ENCODE measurements at regions not wholly inside any gene's neighbourhood (a gene's known extent, or its start where the extent isn't known, plus 50 kb on each side); places are given as distances from the start of the nearest gene placed in this dataset.

GRCh38 chr7:25407053-25407452, 178.8 kb upstream of the NPVF start:
- H3K27ac Mint-ChIP-seq, result no peak overlapping the region
- H3K79me2 ChIP-seq (ENCODE audit: control insufficient read depth, insufficient read depth, low read length), result no peaks in the 10 kb centered on the region
- peaks cover 30% of the 10 kb centered on the region for H3K27me3 Mint-ChIP-seq
- ChIA-PET CTCF (no interaction called here), POLR2A (no interaction called here)
- no peak overlapping the region for H3K27ac ChIP-seq (ENCODE audit: low read length in 2 of 2)
- no peak overlapping the region for H3K4me3 Mint-ChIP-seq
- ATAC-seq (ENCODE audit: low read depth) (no peak), DNase-seq (no peak)
- H3K4me3 ChIP-seq (ENCODE audit: control extremely low read depth in 1 of 5, extremely low read depth in 1 of 5, insufficient read depth in 1 of 5, low read depth in 2 of 5, low read length in 4 of 5), result no peak overlapping the region
- no peaks in the 10 kb centered on the region for H3K9me3 ChIP-seq (ENCODE audit: control extremely low read depth in 1 of 3, control insufficient read depth in 2 of 3, insufficient read depth in 1 of 3, low read length in 2 of 3)
- no peaks in the 10 kb centered on the region for H4K20me1 ChIP-seq (ENCODE audit: control insufficient read depth, insufficient read depth, low read length, poor library complexity, severe bottlenecking)
- no peak overlapping the region for H3K4me2 ChIP-seq (replicated peaks; ENCODE audit: low read depth, low read length, poor library complexity, severe bottlenecking)
- no peaks in the 10 kb centered on the region for H3K4me1 Mint-ChIP-seq
- no peaks in the 10 kb centered on the region for H3K9me3 Mint-ChIP-seq (ENCODE audit: insufficient read depth)
- no peaks in the 10 kb centered on the region for H3K36me3 ChIP-seq (replicated peaks in 1 of 2; ENCODE audit: control extremely low read depth in 1 of 2, control insufficient read depth in 1 of 2, extremely low read depth in 1 of 2, insufficient read depth in 2 of 2, low read length in 1 of 2)
- no peaks in the 10 kb centered on the region for H3K4me1 ChIP-seq (ENCODE audit: control insufficient read depth in 2 of 2, insufficient read depth in 2 of 2, low read length in 2 of 2)
- H3K27me3 ChIP-seq (replicated peaks in 1 of 4; ENCODE audit: control extremely low read depth in 1 of 4, control insufficient read depth in 3 of 4, insufficient read depth in 4 of 4, low read length in 3 of 4), result peaks cover 0 to 4% (median 0%) of the 10 kb centered on the region in 4 experiments
- intact Hi-C loops (cut with micrococcal nuclease), result no loop called here
- no peak overlapping the region for H2AFZ ChIP-seq (ENCODE audit: insufficient read depth, low read depth, low read length, poor library complexity, severe bottlenecking)
- no peak for TF ChIP-seq EZH2 (IDR thresholded peaks at IDR 0.05; ENCODE audit: borderline replicate concordance, insufficient read depth, low read depth, low read length, poor library complexity, severe bottlenecking)
- TF ChIP-seq, protein P1, sequence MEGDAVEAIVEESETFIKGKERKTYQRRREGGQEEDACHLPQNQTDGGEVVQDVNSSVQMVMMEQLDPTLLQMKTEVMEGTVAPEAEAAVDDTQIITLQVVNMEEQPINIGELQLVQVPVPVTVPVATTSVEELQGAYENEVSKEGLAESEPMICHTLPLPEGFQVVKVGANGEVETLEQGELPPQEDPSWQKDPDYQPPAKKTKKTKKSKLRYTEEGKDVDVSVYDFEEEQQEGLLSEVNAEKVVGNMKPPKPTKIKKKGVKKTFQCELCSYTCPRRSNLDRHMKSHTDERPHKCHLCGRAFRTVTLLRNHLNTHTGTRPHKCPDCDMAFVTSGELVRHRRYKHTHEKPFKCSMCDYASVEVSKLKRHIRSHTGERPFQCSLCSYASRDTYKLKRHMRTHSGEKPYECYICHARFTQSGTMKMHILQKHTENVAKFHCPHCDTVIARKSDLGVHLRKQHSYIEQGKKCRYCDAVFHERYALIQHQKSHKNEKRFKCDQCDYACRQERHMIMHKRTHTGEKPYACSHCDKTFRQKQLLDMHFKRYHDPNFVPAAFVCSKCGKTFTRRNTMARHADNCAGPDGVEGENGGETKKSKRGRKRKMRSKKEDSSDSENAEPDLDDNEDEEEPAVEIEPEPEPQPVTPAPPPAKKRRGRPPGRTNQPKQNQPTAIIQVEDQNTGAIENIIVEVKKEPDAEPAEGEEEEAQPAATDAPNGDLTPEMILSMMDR (IDR thresholded peaks at IDR 0.05), result no peak
- no peak overlapping the region for H3K9ac ChIP-seq (ENCODE audit: low read length)

GRCh38 chr7:25408012-25408687, 179.9 kb upstream of the NPVF start:
- DNase-seq (no peak), ATAC-seq (ENCODE audit: low read depth) (no peak)
- POLR2A ChIA-PET, result no interaction called here
- 75% methylated on average over 6 of the region's 9 CpGs for WGBS (ENCODE audit: insufficient coverage)
- H3K4me2 ChIP-seq (replicated peaks; ENCODE audit: low read depth, low read length, poor library complexity, severe bottlenecking), result no peak overlapping the region
- Mint-ChIP-seq H3K27me3 (peaks cover 28% of the 10 kb centered on the region), H3K27ac (no peak overlapping the region), H3K9me3 (ENCODE audit: insufficient read depth) (no peaks in the 10 kb centered on the region), H3K4me1 (no peaks in the 10 kb centered on the region), H3K4me3 (no peak overlapping the region)
- no peaks in the 10 kb centered on the region for H3K79me2 ChIP-seq (ENCODE audit: control insufficient read depth, insufficient read depth, low read length)
- intact Hi-C loops (cut with micrococcal nuclease), result no loop called here
- peaks cover 0 to 4% (median 0%) of the 10 kb centered on the region in 4 experiments for H3K27me3 ChIP-seq (replicated peaks in 1 of 4; ENCODE audit: control extremely low read depth in 1 of 4, control insufficient read depth in 3 of 4, insufficient read depth in 4 of 4, low read length in 3 of 4)
- no peak overlapping the region for H3K9ac ChIP-seq (ENCODE audit: low read length)
- H2AFZ ChIP-seq (ENCODE audit: insufficient read depth, low read depth, low read length, poor library complexity, severe bottlenecking), result no peak overlapping the region
- no peak overlapping the region for H3K27ac ChIP-seq (ENCODE audit: low read length in 2 of 2)
- TF ChIP-seq EZH2 (IDR thresholded peaks at IDR 0.05; ENCODE audit: borderline replicate concordance, insufficient read depth, low read depth, low read length, poor library complexity, severe bottlenecking), result no peak
- TF ChIP-seq, protein P1 (IDR thresholded peaks at IDR 0.05), result no peak
- H3K4me1 ChIP-seq (ENCODE audit: control insufficient read depth in 2 of 2, insufficient read depth in 2 of 2, low read length in 2 of 2), result no peaks in the 10 kb centered on the region
- no peaks in the 10 kb centered on the region for H3K36me3 ChIP-seq (replicated peaks in 1 of 2; ENCODE audit: control extremely low read depth in 1 of 2, control insufficient read depth in 1 of 2, extremely low read depth in 1 of 2, insufficient read depth in 2 of 2, low read length in 1 of 2)
- H3K4me3 ChIP-seq (ENCODE audit: control extremely low read depth in 1 of 5, extremely low read depth in 1 of 5, insufficient read depth in 1 of 5, low read depth in 2 of 5, low read length in 4 of 5), result no peak overlapping the region
- no peaks in the 10 kb centered on the region for H4K20me1 ChIP-seq (ENCODE audit: control insufficient read depth, insufficient read depth, low read length, poor library complexity, severe bottlenecking)
- CTCF ChIA-PET, result no interaction called here
- no peaks in the 10 kb centered on the region for H3K9me3 ChIP-seq (ENCODE audit: control extremely low read depth in 1 of 3, control insufficient read depth in 2 of 3, insufficient read depth in 1 of 3, low read length in 2 of 3)
